ENCODE measurements at regions not wholly inside any gene's neighbourhood (a gene's known extent, or its start where the extent isn't known, plus 50 kb on each side); places are given as distances from the start of the nearest gene placed in this dataset.
"Not testable (repeated sequence)": the region's sequence is repeated elsewhere in the genome, so short reads cannot be mapped to it uniquely, and the experiment has no call there.

DNA sequence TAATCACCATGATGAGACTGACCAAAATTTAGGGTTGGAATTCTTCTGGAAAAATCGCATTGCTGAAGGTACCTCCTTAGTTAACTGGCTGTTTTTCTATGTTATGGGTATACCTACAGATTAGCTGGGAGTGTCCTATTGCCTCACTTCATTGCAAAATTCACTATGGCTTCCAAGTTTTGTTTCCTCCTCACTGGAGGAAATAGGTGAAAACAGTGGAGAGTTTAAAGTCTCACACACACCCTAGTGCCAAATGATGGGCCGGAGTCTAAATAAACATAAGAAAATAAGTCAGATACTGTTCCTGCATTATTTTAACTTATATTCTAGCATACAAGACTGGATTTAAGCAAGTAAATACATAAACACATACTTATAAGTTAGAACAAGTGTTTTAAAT is 98.2 kb downstream of the AHR start:
- DNase-seq (ENCODE audit: low spot score): no peak

DNA sequence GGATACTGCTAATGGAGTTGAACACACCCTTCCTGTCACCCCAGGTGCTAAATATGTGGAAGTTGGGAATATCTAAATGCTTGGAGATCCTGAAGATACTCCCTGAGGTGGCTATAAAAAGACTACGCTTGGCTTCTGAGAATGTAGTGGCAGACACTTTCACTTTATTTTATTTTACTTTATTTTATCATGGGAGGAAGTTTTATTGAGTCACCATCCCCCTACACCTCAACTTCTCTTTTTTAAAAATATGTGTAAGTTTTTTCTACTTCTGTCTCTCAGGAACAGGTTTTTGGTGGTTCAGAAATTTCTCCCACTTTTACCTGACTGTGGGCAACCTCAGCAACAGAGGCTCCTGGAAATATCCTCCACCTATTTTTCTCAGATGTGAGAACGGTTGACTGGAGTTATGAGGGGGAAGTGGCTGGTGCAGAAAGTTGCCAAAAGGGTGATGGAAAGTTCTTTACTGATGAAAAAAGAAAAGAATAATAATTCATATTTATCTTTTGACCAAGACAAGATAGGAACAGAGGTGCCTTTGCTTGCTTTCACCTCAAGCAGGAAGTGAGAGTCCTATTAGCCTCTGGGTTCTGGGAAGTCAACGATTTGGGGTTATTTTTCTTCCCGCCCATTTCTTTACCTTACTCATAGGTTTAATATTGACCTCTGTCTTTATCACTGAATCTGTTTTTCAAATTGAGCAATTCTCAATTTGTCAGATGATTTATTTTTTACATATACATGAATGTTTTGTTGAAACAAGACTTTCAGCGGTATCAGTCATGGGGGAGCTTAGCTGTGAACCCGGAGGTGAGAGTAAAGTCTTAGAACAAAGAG is 103.6 kb downstream of the AHR start:
- no peak for DNase-seq (ENCODE audit: low spot score)

DNA sequence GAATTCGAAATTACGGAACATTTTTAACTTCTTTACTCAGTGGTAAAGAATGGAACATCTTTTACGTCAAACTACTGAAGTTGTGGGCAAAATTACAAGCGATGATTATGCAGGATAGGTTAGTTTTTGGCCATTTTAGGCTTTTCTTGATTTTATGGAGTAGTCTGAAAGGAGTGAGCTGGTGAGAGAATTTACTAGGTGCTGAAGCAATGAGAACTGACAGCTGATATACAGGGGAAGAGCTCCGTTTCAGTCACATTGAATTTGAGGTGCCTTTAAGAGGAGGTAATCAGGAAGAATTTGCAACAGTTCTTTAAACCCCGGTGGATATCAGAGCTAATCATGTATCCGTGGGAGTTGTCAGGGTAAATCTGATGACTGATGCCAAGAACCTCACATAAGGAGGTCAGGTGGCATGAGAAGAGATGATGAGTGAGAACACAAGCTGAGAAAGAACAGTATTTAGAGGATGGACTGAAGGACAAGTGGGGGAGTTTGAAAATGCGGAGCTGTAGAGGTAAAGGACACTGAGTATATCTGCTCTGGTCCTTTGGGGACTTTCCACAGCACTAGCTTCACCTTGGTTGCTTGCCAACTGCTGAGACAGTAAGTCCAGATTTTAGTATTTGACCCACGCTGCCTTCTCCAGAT is 104.3 kb downstream of the AHR start:
- no peak for DNase-seq (ENCODE audit: low spot score)

DNA sequence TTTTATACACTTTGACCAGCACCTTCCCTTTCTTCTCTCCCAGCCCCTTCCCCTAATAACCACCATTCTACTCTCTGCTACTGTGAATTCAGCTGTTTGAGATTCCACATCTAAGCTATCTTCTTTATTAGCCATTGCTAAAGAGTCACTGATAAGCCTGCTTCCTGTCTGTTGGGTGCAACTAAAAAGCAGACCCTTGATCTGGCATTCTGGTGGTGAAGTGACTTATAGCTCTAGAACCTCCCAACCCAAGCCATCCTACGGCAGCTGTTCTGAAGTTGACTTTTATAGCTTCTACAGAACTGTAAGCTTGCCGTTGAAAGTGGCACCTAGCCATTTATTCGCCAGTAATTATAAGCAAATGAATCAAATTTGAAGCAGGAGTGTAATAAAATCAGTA is 105.6 kb downstream of the AHR start:
- DNase-seq (ENCODE audit: low spot score): no peak

DNA sequence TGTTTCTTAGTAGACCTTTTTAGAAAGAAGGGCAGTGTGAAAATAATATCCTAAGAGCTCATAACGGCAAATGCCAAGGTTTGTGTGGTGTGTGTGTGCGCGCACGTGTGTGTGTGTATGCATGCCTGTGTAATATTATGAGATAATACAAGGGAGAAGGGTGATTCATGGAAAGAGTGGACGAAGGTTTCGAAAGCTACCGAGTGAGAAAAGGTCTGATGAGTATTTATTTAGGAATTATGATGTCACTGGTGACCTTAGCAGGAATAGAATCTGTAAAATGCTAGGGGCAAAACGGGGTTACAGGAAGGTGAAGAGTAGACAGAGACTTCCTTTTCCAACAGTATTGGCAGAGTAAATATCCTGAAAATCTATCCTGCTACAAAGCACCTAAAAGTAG is 107.3 kb downstream of the AHR start:
- no peak for DNase-seq (ENCODE audit: low spot score)

DNA sequence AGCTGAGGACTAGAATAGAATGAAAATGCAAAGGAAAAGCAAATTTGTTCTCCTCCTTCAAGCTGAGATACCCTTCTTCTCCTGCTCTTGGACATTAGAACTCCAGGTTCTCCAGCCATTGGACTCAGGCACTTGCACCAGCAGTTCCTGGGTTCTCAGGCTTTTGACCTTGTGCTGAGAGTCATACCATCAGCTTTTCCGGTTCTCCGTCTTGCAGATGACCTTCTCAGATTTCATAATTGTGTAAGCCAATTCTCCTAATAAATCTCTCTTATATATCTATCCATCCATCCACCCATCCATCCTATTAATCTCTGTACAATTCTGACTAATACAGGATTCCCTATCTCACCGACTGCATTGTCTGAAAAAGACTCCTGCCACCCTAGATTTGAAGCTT is 108.3 kb downstream of the AHR start:
- DNase-seq (ENCODE audit: low spot score): no peak

DNA sequence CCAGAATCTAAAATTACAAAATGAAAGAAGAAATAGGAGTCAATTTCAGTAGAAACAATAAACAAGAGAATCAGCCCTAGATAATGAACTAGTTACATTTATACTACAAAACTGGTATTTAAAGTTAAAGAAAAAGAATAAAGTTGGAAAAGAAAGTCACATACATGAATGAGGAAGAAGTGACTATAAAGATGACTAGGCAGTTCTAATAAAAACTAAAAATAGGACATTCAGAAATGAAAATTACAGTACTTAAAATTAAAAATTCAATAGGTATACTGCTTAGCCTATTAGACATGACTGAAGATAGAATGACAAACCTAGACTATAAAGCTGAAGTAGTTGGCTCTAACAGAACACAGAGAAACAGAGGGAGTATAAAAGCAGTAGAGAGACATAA is 108.8 kb downstream of the AHR start:
- no peak for DNase-seq (ENCODE audit: low spot score)

DNA sequence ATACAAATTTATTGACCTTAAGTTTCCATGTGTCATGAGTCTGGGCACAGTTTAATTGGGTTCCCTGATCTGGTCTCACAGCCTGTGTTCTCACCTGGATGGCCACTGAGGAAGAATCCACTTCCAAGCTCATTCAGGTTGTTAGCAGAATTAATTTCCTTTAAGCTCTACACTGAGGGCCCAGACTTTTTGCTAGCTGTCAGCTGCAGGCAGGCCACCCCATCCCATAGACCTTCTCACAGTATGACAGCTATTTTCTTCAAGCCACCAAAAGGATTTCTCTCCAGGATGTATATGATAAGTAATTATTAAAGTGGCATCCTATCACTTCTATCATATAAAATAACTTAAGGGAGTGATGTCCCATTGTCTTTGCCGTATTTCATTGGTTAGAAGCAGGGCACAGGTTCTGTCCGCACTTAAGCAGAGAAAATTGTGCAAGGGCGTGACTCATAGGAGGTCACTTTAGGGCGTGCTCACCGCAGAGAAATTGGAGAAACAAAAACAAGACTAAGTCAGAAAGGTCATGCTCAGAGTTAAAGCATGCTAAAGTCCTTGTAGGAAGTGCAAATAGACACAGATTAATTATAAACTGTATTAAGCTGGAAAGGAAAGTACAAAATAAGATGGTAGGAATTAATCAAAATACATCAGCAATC is 109.9 kb downstream of the AHR start:
- DNase-seq (ENCODE audit: low spot score): no peak

DNA sequence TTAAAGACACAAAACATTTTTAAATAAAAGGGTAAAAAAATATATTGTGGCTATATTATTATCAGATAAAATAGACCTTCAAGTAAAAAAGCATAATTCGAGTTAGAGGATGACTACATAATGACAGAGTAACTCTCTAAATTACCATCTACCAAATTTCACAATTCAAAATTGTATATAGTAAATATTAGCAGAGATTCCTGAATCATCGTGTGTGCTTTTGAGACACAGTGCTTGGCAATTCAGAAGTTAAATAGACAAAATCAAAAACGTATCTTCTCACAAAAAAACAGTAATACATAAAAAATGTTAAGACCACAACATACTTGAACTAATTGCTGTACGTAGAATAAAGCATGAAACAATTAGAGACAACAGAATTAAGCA is 110.4 kb downstream of the AHR start:
- no peak for DNase-seq (ENCODE audit: low spot score)

DNA sequence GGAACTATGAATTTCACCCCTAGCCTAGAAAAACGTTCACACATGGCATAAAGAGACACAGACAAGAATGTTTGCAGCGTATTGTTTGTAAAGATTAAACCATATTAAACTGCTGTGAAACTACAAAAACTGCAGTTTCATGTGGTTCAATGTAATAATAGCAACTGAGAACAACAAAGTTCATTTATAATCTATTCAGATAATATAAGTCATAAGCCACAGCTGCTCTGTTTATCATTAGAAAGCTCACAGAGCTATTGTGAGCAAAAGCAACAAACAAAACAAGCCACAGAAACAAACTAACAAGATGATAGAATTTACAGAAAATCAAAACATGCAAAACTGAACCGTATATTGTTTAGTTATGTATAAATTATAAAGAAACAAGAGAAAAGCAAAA is 113.5 kb downstream of the AHR start:
- DNase-seq (ENCODE audit: low spot score): no peak

DNA sequence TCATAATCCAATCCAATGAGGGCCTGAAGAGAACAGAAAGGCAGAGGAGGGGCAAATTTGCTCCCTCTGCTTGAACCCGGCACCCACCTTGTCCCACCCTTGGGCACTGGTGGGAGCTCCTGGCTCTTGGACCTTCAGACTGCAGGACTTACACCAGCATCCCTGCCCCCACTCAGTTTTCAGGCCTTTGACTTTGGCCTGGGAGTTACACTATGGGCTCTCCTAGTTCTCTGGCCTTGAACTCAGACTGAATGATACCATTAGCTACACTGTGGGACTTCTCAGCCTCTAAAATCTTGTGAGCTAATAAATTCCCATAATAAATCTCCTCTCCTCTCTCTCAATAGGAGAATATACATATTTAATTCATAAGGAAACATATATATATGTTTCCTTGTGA is 114.4 kb downstream of the AHR start:
- no peak for DNase-seq (ENCODE audit: low spot score)

DNA sequence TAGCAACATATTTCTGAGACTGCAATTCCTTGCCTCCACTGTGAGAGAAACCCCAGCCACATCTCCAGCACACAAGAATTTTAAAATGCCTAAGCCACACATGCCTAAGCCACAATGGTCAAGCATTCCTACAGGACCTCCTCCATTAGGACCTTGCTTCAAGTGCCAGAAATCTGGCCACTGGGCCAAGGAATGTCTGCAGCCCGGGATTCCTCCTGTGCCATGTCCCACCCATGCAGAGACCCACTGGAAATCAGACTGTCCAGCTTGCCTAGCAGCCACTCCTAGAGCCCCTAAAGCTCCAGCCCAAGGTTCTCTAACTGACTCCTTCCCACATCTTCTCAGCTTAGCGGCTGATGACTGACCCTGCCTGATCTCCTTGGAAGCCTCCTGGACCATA is 117.5 kb downstream of the AHR start:
- DNase-seq (ENCODE audit: low spot score): no peak

DNA sequence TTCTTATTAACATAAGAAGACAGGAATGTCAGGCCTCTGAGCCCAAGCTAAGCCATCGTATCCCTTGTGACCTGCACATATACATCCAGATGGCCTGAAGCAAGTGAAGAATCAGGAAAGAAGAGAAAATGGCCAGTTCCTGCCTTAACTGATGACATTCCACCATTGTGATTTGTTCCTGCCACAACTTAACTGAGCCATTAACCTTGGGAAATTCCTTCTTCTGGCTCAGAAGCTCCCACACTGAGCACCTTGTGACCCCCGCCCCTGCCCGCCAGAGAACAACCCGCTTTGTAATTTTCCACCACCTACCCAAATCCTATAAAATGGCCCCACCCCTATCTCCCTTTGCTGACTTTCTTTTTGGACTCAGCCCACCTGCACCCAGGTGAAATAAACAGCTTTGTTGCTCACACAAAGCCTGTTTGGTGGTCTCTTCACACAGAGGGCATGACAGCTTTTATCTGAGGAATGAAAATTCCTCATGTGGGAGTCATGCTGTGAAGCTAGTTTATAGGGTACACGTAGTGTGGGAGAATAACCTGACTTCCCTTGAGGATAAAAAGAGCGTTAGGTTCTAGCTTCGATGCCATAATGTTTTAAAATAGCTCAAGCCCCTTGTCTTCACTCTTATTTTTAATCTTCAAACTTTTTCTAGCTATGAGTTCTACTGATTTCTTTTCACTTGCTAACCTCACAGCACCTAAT is 122.0 kb downstream of the AHR start:
- DNase-seq (ENCODE audit: low spot score): not testable (repeated sequence)

DNA sequence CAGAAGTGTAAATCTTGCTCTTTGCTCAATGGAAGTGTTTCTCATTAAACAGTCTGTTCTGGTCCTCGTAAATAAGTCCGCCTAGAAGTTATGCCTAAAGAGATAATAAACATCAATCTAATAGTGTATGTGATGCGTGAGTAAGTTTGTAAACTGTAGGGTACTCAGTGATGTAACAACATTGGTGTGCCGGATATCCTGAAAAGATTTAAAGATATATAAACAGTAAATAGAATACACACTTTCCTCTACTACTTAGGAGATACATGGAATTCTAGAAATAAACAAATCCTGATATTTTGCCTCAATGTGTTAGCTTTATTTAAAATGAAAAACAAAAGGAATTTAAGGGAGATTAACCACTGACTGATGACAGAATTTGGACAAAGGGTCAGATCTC is 123.5 kb downstream of the AHR start:
- DNase-seq (ENCODE audit: low spot score): no peak

DNA sequence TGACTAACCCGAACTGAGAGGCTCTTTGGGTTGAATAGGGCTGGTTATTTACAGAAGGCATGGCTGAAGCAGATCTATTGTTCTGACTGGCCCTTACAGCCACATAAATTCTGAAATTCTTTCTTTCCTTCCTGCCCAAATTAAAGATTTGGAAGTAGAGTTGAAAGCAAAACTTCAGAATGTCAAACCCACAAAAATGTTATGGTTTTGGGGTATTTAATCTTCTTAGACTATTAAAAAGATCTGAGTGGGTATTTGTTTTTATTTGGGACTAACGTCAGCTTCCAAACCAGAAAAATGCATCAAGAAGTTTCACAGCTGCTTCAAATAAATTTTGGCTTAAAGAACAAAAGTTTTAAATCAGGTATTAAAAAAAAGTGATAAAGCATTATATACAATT is 124.5 kb downstream of the AHR start:
- DNase-seq (ENCODE audit: low spot score): no peak

DNA sequence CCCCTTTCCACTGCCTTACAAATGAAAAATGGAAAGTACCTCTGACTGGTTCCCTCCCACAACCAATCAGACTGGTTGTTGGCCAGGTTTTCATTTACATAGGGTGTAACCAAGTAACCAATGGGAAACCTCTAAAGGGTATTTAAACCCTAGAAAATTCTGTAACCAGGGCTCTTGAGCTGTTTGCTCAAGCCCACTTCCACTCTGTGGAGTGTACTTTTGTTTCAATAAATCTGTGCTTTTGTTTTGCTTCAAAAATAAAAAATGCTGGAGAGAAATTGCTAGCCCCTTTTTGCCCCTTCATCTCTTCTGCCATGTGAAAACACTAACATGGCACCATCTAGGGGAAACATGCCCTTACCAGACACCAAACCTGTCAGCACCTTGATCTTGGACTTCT is 129.5 kb downstream of the AHR start:
- no peak for DNase-seq (ENCODE audit: low spot score)

DNA sequence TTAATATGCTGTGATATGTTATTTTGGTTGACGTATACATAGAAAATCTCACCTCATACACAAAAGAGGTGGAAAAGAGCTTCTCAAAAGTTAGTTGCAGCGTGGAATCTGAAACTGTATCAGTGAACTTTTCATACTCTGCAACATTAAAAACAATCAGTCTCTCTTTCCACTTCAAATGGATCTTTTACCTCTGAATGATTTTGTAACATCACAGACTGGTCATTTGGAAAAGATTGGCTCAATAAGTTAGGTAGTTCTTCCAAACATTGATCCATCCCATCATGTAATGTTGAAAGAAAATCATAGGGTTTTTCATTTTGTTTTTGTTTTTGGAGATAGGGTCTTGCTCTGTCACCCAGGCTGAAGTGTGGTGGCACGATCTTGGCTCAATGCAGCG is 131.1 kb downstream of the AHR start:
- DNase-seq (ENCODE audit: low spot score): no peak

DNA sequence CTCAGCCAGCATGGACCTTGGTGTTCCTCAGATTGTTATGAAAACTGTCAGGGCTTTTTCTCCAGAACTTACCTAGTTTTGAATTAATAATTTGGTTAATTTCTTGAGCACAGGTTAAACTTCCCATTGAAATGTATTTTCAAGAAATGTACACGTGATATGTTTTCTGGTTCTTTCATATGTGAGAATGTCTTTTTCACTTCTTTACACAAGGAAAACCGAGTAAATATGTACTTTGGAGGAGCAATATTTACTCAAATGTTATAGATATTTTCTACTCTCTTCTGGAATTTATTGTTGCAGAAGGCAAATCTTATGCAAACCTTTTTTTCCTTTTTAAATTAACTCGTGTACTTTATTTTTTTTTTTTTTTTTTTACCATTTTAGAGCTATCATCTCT is 134.3 kb downstream of the AHR start:
- no peak for DNase-seq (ENCODE audit: low spot score)

DNA sequence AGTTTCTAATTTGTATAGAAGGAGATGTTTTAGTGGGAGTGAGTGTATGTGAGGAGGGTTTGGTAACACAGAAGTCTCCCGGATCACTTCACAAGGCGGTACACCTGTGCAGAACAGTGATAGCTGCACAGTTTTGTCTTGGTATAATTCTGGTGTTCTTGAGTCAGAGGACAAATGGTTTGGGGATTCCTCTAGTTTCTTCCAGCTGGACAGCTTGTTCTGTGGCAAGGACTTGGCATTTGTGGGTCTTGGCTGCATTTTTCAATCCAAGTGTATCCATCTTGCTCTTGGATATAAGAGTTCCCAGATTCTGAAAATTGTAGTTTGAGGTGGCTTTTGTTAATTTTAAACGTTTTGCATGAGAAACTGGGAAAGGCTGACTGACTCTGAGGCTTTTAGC is 135.7 kb downstream of the AHR start:
- no peak for DNase-seq (ENCODE audit: low spot score)

DNA sequence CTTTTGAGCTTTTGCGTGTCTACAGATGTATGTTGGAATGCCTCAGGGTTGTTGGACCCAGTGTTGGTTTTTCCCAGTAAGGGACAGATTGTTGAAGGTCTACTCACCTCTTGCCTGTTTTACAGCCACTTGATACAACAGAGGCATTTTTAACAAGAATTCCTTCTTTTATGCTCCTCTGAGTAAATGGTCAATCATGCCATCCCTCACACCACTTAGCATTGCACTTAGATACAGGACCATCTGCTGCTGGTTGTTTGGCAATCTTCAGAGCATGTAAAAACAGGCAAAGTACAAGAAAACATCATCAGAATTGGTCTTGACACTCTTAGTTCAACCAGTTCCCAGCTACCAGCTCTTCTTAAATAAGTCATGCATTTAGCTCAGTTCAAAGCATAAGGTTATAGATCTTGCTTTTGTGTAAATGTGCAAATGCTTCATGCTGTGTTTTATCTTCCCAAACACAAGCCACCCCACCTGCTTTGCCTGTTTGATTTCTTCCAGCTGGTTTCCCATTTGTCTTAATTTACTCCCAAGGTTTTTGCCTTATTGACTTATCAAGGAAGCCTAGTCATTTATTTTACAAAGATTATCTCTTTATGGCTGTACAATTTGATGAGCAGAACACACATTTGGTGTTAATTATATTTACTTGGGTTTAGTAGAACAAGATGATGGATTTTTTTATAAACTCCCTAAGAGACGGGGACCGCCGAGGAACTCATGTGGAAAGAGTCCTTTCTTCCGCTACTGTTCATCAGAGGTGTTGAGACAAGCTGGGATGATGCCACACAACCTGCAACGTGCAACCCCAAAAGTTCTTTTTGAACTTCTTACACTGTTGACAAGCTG is 136.6 kb downstream of the AHR start:
- DNase-seq (ENCODE audit: low spot score): no peak

DNA sequence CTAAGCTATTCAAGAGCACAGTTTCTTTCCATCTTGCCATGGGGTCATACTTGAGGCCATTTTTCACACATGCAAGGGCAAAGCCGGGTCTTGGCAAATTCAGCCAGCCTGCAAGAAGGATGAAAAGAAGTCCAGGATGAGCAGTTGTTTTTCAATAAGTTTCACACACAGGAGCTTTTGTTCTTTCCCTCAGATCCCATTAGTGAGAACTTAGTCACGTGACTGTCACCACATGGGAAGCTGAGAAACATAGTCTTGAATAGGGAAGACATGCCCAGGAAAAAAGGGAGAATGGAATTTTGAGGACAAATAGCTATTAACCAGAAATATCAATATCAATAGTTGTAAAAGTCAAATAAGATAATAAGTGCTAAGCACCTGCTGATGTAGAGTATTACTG is 137.7 kb downstream of the AHR start:
- no peak for DNase-seq (ENCODE audit: low spot score)

DNA sequence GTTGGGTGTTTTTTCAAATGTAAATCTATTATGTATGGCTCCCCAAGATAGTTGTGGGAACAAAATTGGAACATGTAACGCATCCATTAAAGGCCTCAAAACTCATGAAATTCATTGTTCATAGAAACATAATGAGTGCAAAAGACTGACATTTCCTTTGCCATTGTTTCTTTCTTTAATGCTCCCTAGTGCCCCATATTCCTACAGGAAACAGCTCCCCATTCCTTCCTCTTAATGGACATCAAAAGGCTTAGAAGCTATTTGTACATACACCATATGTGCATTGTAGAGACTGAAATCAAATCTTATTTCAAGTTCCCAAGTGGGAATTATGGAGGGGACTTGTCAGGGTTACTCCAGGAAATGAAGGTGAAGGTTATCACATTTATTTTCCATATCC is 139.1 kb downstream of the AHR start:
- no peak for DNase-seq (ENCODE audit: low spot score)
